Lower leg skin (tissue), 4 donors: ENCODE measurements at regions not wholly inside any gene's neighbourhood (a gene's known extent, or its start where the extent isn't known, plus 50 kb on each side); places are given as distances from the start of the nearest gene placed in this dataset.

Experiments
- DNase-seq, 2 donors: peaks; one replicate each; pipeline ENCODE4 v3.0.0-alpha.2; 2019; ENCODE audit warnings: low spot score in 2 of 2
- H3K4me3 ChIP-seq: fragments of 200-600 bp; sonication (generic); 2 replicates; pipeline ENCODE4 v1.5.1; 2017; ENCODE audit warnings: mild to moderate bottlenecking, low read depth; ENCODE audit not compliant: poor library complexity, severe bottlenecking
- CTCF ChIP-seq, 3 donors: fragments of 450-650 bp; IDR thresholded peaks; one replicate each; pipeline ENCODE4 v1.5.1; 2016; ENCODE audit warnings: antibody characterized with exemption in 3 of 3, mild to moderate bottlenecking in 3 of 3, moderate library complexity in 2 of 3
- POLR2A ChIP-seq, 2 donors: fragments of 450-650 bp; IDR thresholded peaks; one replicate each; pipeline ENCODE4 v1.6.1; 2016 to 2017; ENCODE audit warnings: antibody characterized with exemption in 2 of 2, mild to moderate bottlenecking in 1 of 2, moderate library complexity in 1 of 2
- WGBS, 2 donors: methylation state at CpG; one replicate each; pipeline ENCODE4 v1.1.5; 2018; 5-methylcytosine and 5-hydroxymethylcytosine counted together
- intact Hi-C: fragments of 100-400 bp; cut with DNase I; formaldehyde crosslinking; loops from one replicate; pipeline ENCODE4 v1.15.0; 2023; ENCODE audit warnings: low total_unique reads

GRCh38 chr5:98243972-98244371 is 529.5 kb upstream of the RGMB start:
- intact Hi-C loops = no loop called here
- no peak overlapping the region for H3K4me3 ChIP-seq
- WGBS, 2 donors = 37 to 50% methylated on average over 1 of the region's 1 CpG
- no peak for TF ChIP-seq POLR2A (IDR thresholded peaks at IDR 0.05)
- TF ChIP-seq CTCF (IDR thresholded peaks at IDR 0.05) = no peak
- no peak for DNase-seq

GRCh38 chr5:98248949-98249348 is 524.5 kb upstream of the RGMB start:
- WGBS, 2 donors = 68 to 73% methylated on average over 2 of the region's 2 CpGs
- no peak for DNase-seq
- TF ChIP-seq CTCF (IDR thresholded peaks at IDR 0.05) = no peak
- TF ChIP-seq POLR2A (IDR thresholded peaks at IDR 0.05) = no peak
- intact Hi-C loops = no loop called here
- no peak overlapping the region for H3K4me3 ChIP-seq

- TF ChIP-seq CTCF (IDR thresholded peaks at IDR 0.05) (no peak), POLR2A (IDR thresholded peaks at IDR 0.05) (no peak)
- WGBS, 2 donors = 71 to 82% methylated on average over 3 of the region's 3 CpGs
- no peak overlapping the region for H3K4me3 ChIP-seq
- DNase-seq = no peak
- intact Hi-C loops = no loop called here
Observed at GRCh38 chr5:98258939-98259338, 514.5 kb upstream of the RGMB start.

- WGBS, 2 donors = 87 to 92% methylated on average over 3 of the region's 3 CpGs
- no peak overlapping the region for H3K4me3 ChIP-seq
- no peak for DNase-seq
- intact Hi-C loops = no loop called here
- no peak for TF ChIP-seq CTCF (IDR thresholded peaks at IDR 0.05)
- no peak for TF ChIP-seq POLR2A (IDR thresholded peaks at IDR 0.05)
Observed at GRCh38 chr5:98259595-98259994, 513.9 kb upstream of the RGMB start.

GRCh38 chr5:98263084-98263483 is 510.4 kb upstream of the RGMB start:
- no peak overlapping the region for H3K4me3 ChIP-seq
- WGBS, 2 donors = 81% methylated on average over 2 of the region's 2 CpGs
- TF ChIP-seq CTCF (IDR thresholded peaks at IDR 0.05) (no peak), POLR2A (IDR thresholded peaks at IDR 0.05) (no peak)
- no peak for DNase-seq
- intact Hi-C loops = no loop called here

GRCh38 chr5:98268162-98268860 is 505.2 kb upstream of the RGMB start:
- TF ChIP-seq POLR2A (IDR thresholded peaks at IDR 0.05) = no peak
- no peak for TF ChIP-seq CTCF (IDR thresholded peaks at IDR 0.05)
- no peak overlapping the region for H3K4me3 ChIP-seq
- DNase-seq = no peak
- WGBS, 2 donors = 92 to 95% methylated on average over 7 of the region's 7 CpGs
- intact Hi-C loops = no loop called here
